Mesodermal cell (in vitro differentiated cells): ENCODE measurements at regions not wholly inside any gene's neighbourhood (a gene's known extent, or its start where the extent isn't known, plus 50 kb on each side); places are given as distances from the start of the nearest gene placed in this dataset.
A peak's percentile ranks its signal among the peaks of the same experiment; 100 is the strongest.
"Not testable (repeated sequence)": the region's sequence is repeated elsewhere in the genome, so short reads cannot be mapped to it uniquely, and the experiment has no call there.

Source experiments
- H3K27ac ChIP-seq: 2 replicates; pipeline ENCODE4 v1.7.0; 2013; ENCODE audit warnings: mild to moderate bottlenecking, low read depth, low read length, moderate library complexity; ENCODE audit not compliant: severe bottlenecking
- H3K36me3 ChIP-seq: 2 replicates; pipeline ENCODE4 v1.7.1; 2013; ENCODE audit warnings: mild to moderate bottlenecking, low read length, moderate library complexity; ENCODE audit not compliant: control insufficient read depth, insufficient read depth
- H3K4me1 ChIP-seq: one replicate; pipeline ENCODE4 v1.7.1; 2013; ENCODE audit warnings: mild to moderate bottlenecking, low read length; ENCODE audit not compliant: insufficient read depth, control insufficient read depth, poor library complexity, severe bottlenecking
- H3K4me3 ChIP-seq: 2 replicates; pipeline ENCODE4 v1.7.0; 2013; ENCODE audit warnings: low read length, control low read depth, mild to moderate bottlenecking; ENCODE audit not compliant: insufficient read depth, poor library complexity, severe bottlenecking; ENCODE audit errors: extremely low read depth
- H3K9me3 ChIP-seq: 2 replicates; pipeline ENCODE4 v1.7.1; 2013; ENCODE audit warnings: mild to moderate bottlenecking, low read length, moderate library complexity; ENCODE audit not compliant: control insufficient read depth
- WGBS, 2 experiments: methylation state at CpG; one replicate each; pipeline ENCODE4 v1.1.5; 2013; ENCODE audit warnings: missing lambda C conversion rate in 2 of 2; ENCODE audit not compliant: insufficient coverage in 2 of 2; 5-methylcytosine and 5-hydroxymethylcytosine counted together

GRCh38 chr5:135776457-135776856 lies 58.0 kb upstream of the SLC25A48 start:
- Histone ChIP-seq H3K9me3 (no peaks in the 10 kb centered on the region), H3K4me1 (no peaks in the 10 kb centered on the region), H3K36me3 (no peaks in the 10 kb centered on the region), H3K27ac (no peak overlapping the region), H3K4me3 (no peak overlapping the region)
- WGBS, 2 experiments = no CpG with 5 or more reads among the region's 4 CpGs

- WGBS, 2 experiments = 73 to 84% methylated on average over 4 to 6 of the region's 6 CpGs
- no peak overlapping the region for H3K4me3 ChIP-seq
- no peak overlapping the region for H3K27ac ChIP-seq
- H3K36me3 ChIP-seq = no peaks in the 10 kb centered on the region
- no peaks in the 10 kb centered on the region for H3K4me1 ChIP-seq
- H3K9me3 ChIP-seq = no peaks in the 10 kb centered on the region
These were observed 72.7 kb upstream of the SLC25A48 start for GRCh38 chr5:135761746-135762145.

GRCh38 chr5:135759149-135759784 lies 75.2 kb upstream of the SLC25A48 start:
- Histone ChIP-seq H3K27ac (no peak overlapping the region), H3K4me3 (no peak overlapping the region), H3K4me1 (no peaks in the 10 kb centered on the region), H3K9me3 (no peaks in the 10 kb centered on the region), H3K36me3 (no peaks in the 10 kb centered on the region)
- 89 to 94% methylated on average over 2 to 3 of the region's 5 CpGs for WGBS, 2 experiments

GRCh38 chr5:135753990-135754389 lies 80.5 kb upstream of the SLC25A48 start:
- Histone ChIP-seq H3K27ac (no peak overlapping the region), H3K36me3 (no peaks in the 10 kb centered on the region), H3K4me1 (no peaks in the 10 kb centered on the region), H3K4me3 (no peak overlapping the region), H3K9me3 (no peaks in the 10 kb centered on the region)
- 86 to 95% methylated on average over 3 to 5 of the region's 5 CpGs for WGBS, 2 experiments

- Histone ChIP-seq H3K36me3 (no peaks in the 10 kb centered on the region), H3K9me3 (peaks cover 5% of the 10 kb centered on the region), H3K27ac (no peak overlapping the region), H3K4me3 (no peak overlapping the region), H3K4me1 (no peaks in the 10 kb centered on the region)
- 60 to 64% methylated on average over 1 to 3 of the region's 4 CpGs for WGBS, 2 experiments
These were observed 84.0 kb upstream of the SLC25A48 start for GRCh38 chr5:135750506-135750905.

GRCh38 chr5:135747824-135748223 lies 86.6 kb upstream of the SLC25A48 start:
- Histone ChIP-seq H3K9me3 (peaks cover 21% of the 10 kb centered on the region), H3K4me1 (no peaks in the 10 kb centered on the region), H3K4me3 (no peak overlapping the region), H3K27ac (no peak overlapping the region), H3K36me3 (no peaks in the 10 kb centered on the region)
- WGBS, 2 experiments = 83 to 100% methylated on average over 2 of the region's 2 CpGs

GRCh38 chr5:135745897-135746500 lies 88.5 kb upstream of the SLC25A48 start:
- H3K27ac ChIP-seq = no peak overlapping the region
- WGBS, 2 experiments = 84 to 90% methylated on average over 16 to 18 of the region's 18 CpGs
- no peaks in the 10 kb centered on the region for H3K36me3 ChIP-seq
- peaks cover 21% of the 10 kb centered on the region for H3K9me3 ChIP-seq
- no peaks in the 10 kb centered on the region for H3K4me1 ChIP-seq
- no peak overlapping the region for H3K4me3 ChIP-seq

GRCh38 chr5:135743705-135744411 lies 90.6 kb upstream of the SLC25A48 start:
- no peak overlapping the region for H3K4me3 ChIP-seq
- H3K9me3 ChIP-seq = peaks cover 21% of the 10 kb centered on the region
- H3K27ac ChIP-seq = peak overlapping the region; percentile 81

GRCh38 chr5:135743181-135743580 lies 91.3 kb upstream of the SLC25A48 start:
- Histone ChIP-seq H3K9me3 (peaks cover 21% of the 10 kb centered on the region), H3K27ac (peak overlapping the region; percentile 81)
- whole genome bisulfite sequencing, 2 experiments = 86 to 97% methylated on average over 4 to 5 of the region's 6 CpGs

More at GRCh38 chr5:135743705-135744411, 90.6 kb upstream of the SLC25A48 start:
- H3K36me3 ChIP-seq = no peaks in the 10 kb centered on the region
- 67 to 75% methylated on average over 2 of the region's 2 CpGs for WGBS, 2 experiments
- peaks cover 5% of the 10 kb centered on the region for H3K4me1 ChIP-seq

GRCh38 chr5:135742240-135742639 lies 92.2 kb upstream of the SLC25A48 start:
- H3K4me3 ChIP-seq, H3K36me3 ChIP-seq, H3K4me1 ChIP-seq, H3K27ac ChIP-seq: not testable (repeated sequence)
- H3K9me3 ChIP-seq = peaks cover 21% of the 10 kb centered on the region
- WGBS, 2 experiments = 71 to 84% methylated on average over 3 to 5 of the region's 5 CpGs

More at GRCh38 chr5:135743181-135743580, 91.3 kb upstream of the SLC25A48 start:
- no peak overlapping the region for H3K4me3 ChIP-seq
- peaks cover 5% of the 10 kb centered on the region for H3K4me1 ChIP-seq
- no peaks in the 10 kb centered on the region for H3K36me3 ChIP-seq

GRCh38 chr5:135741040-135741439 lies 93.4 kb upstream of the SLC25A48 start:
- peaks cover 17% of the 10 kb centered on the region for H3K9me3 ChIP-seq
- peaks cover 5% of the 10 kb centered on the region for H3K4me1 ChIP-seq
- H3K27ac ChIP-seq = no peak overlapping the region
- H3K36me3 ChIP-seq = no peaks in the 10 kb centered on the region
- 100% methylated on average over 1 to 2 of the region's 2 CpGs for WGBS, 2 experiments
- no peak overlapping the region for H3K4me3 ChIP-seq
